ENCODE measurements at regions not wholly inside any gene's neighbourhood (a gene's known extent, or its start where the extent isn't known, plus 50 kb on each side); places are given as distances from the start of the nearest gene placed in this dataset.

GRCh38 chr17:22123536-22124281 is 431.4 kb downstream of the KCNJ18 start:
- no peak overlapping the region for H3K4me3 ChIP-seq
- H3K4me1 ChIP-seq, result no peaks in the 10 kb centered on the region
- no peak for ATAC-seq
- ChIA-PET CTCF (no interaction called here), POLR2A (no interaction called here)
- WGBS (ENCODE audit: missing lambda C conversion rate), result 3% methylated on average over 8 of the region's 8 CpGs
- TF ChIP-seq EHF (CRISPR knock-in tag; IDR thresholded peaks at IDR 0.05) (no peak), CBX8 (IDR thresholded peaks at IDR 0.05) (0 out of 2 replicates have a peak, but pooled peaks have one; percentile 49), REST (IDR thresholded peaks at IDR 0.05) (no peak), POLR2A (IDR thresholded peaks at IDR 0.05; ENCODE audit: low read length) (no peak), BHLHE40 (IDR thresholded peaks at IDR 0.05; ENCODE audit: low read depth, low read length) (no peak), ELK1 (IDR thresholded peaks at IDR 0.05; ENCODE audit: low read depth, low read length) (no peak), MAFK (IDR thresholded peaks at IDR 0.05; ENCODE audit: partially characterized antibody) (no peak)
- no peaks in the 10 kb centered on the region for H3K9me3 ChIP-seq
- no peak overlapping the region for H3K4me2 ChIP-seq
- no peak for DNase-seq (ENCODE audit: low read depth in 1 of 2, low spot score in 1 of 2)
- FAIRE-seq, result no peak
- H3K27ac ChIP-seq, result no peak overlapping the region

- TF ChIP-seq NR3C1 (IDR thresholded peaks at IDR 0.05) (no peak), MAX (IDR thresholded peaks at IDR 0.05) (no peak), CHD4 (IDR thresholded peaks at IDR 0.05; ENCODE audit: borderline replicate concordance) (no peak), KDM5A (IDR thresholded peaks at IDR 0.05) (no peak), ZNF302 (CRISPR knock-in tag; IDR thresholded peaks at IDR 0.05) (no peak), ZFP36 (IDR thresholded peaks at IDR 0.05; ENCODE audit: borderline replicate concordance, partially characterized antibody) (no peak), E2F6 (IDR thresholded peaks at IDR 0.05; ENCODE audit: borderline replicate concordance, low read depth) (no peak), NPAS2 (CRISPR knock-in tag; IDR thresholded peaks at IDR 0.05; ENCODE audit: borderline replicate concordance) (no peak)
- DNase-seq (ENCODE audit: low read depth in 1 of 2, low spot score in 1 of 2) (no peak), ATAC-seq (no peak), FAIRE-seq (no peak)
- Histone ChIP-seq H3K9me3 (no peaks in the 10 kb centered on the region), H3K4me3 (no peak overlapping the region), H3K4me1 (no peaks in the 10 kb centered on the region), H3K27ac (no peak overlapping the region), H3K4me2 (no peak overlapping the region)
- POLR2A ChIA-PET, result no interaction called here
- WGBS (ENCODE audit: missing lambda C conversion rate), result 13% methylated on average over 1 of the region's 1 CpG
- CTCF ChIA-PET, result no interaction called here
These were observed 435.8 kb downstream of the KCNJ18 start for GRCh38 chr17:22128171-22128570.

- ATAC-seq, result no peak
- WGBS (ENCODE audit: missing lambda C conversion rate), result 43% methylated on average over 1 of the region's 1 CpG
- no peaks in the 10 kb centered on the region for H3K4me1 ChIP-seq
- no peak overlapping the region for H3K27ac ChIP-seq
- TF ChIP-seq CBX2 (IDR thresholded peaks at IDR 0.05; ENCODE audit: borderline replicate concordance, low read depth), result no peak
- no peak for TF ChIP-seq SREBF2 (IDR thresholded peaks at IDR 0.05)
- TF ChIP-seq JUN (IDR thresholded peaks at IDR 0.05), result no peak
- no peak for TF ChIP-seq ZC3H11A (IDR thresholded peaks at IDR 0.05)
- TF ChIP-seq MAFK (IDR thresholded peaks at IDR 0.05; ENCODE audit: partially characterized antibody), result no peak
- no peak for TF ChIP-seq BCL3 (IDR thresholded peaks at IDR 0.05)
- TF ChIP-seq ZFP36 (IDR thresholded peaks at IDR 0.05; ENCODE audit: borderline replicate concordance, partially characterized antibody), result no peak
- no peak for TF ChIP-seq HMGXB4 (CRISPR knock-in tag; IDR thresholded peaks at IDR 0.05; ENCODE audit: borderline replicate concordance)
- no peak for TF ChIP-seq GATA3 (IDR thresholded peaks at IDR 0.05; ENCODE audit: borderline replicate concordance)
- no peak for TF ChIP-seq PHF8 (IDR thresholded peaks at IDR 0.05; ENCODE audit: borderline replicate concordance, low read depth)
- TF ChIP-seq HOXB13 (CRISPR knock-in tag; IDR thresholded peaks at IDR 0.05; ENCODE audit: low read depth), result no peak
- TF ChIP-seq CHD2 (IDR thresholded peaks at IDR 0.05; ENCODE audit: low read length, partially characterized antibody), result no peak
- TF ChIP-seq CBX8 (IDR thresholded peaks at IDR 0.05), result no peak
- ChIA-PET CTCF (no interaction called here), POLR2A (no interaction called here)
- no peak overlapping the region for H3K4me2 ChIP-seq
- H3K9me3 ChIP-seq, result no peaks in the 10 kb centered on the region
- H3K4me3 ChIP-seq, result no peak overlapping the region
- DNase-seq (ENCODE audit: low read depth in 1 of 2, low spot score in 1 of 2), result no peak
- no peak for FAIRE-seq
These were observed 436.4 kb downstream of the KCNJ18 start for GRCh38 chr17:22128723-22129122.
